Parathyroid adenoma (tissue), 2 donors: ENCODE measurements at regions not wholly inside any gene's neighbourhood (a gene's known extent, or its start where the extent isn't known, plus 50 kb on each side); places are given as distances from the start of the nearest gene placed in this dataset.

Experiments
- H2AFZ ChIP-seq: fragments of 300-600 bp; sonication (generic); one replicate; pipeline ENCODE4 v1.7.0; 2017; ENCODE audit warnings: antibody characterized with exemption, mild to moderate bottlenecking
- H3K27ac ChIP-seq: fragments of 300-600 bp; sonication (generic); one replicate; pipeline ENCODE4 v1.7.0; 2017
- H3K27me3 ChIP-seq: fragments of 300-600 bp; sonication (generic); one replicate; pipeline ENCODE4 v1.7.0; 2017; ENCODE audit warnings: low read length; ENCODE audit not compliant: control insufficient read depth, insufficient read depth
- H3K36me3 ChIP-seq: fragments of 300-600 bp; sonication (generic); one replicate; pipeline ENCODE4 v1.7.0; 2017; ENCODE audit warnings: low read length; ENCODE audit not compliant: control insufficient read depth, insufficient read depth
- H3K4me1 ChIP-seq: fragments of 300-600 bp; sonication (generic); one replicate; pipeline ENCODE4 v1.7.0; 2017; ENCODE audit warnings: control low read depth
- H3K4me2 ChIP-seq: fragments of 300-600 bp; sonication (generic); one replicate; pipeline ENCODE4 v1.7.0; 2017; ENCODE audit warnings: low read length
- H3K4me3 ChIP-seq: fragments of 300-600 bp; sonication (generic); one replicate; pipeline ENCODE4 v1.7.0; 2017; ENCODE audit warnings: low read depth, low read length
- H3K79me2 ChIP-seq: fragments of 300-600 bp; sonication (generic); one replicate; pipeline ENCODE4 v1.7.0; 2017; ENCODE audit warnings: control low read depth
- H3K9ac ChIP-seq: fragments of 300-600 bp; sonication (generic); one replicate; pipeline ENCODE4 v1.7.0; 2017; ENCODE audit warnings: mild to moderate bottlenecking
- H3K9me3 ChIP-seq: fragments of 300-600 bp; sonication (generic); one replicate; pipeline ENCODE4 v1.7.0; 2017; ENCODE audit warnings: low read length; ENCODE audit not compliant: control insufficient read depth
- CTCF ChIP-seq: fragments of 300-600 bp; sonication (generic); IDR thresholded peaks from one replicate; pipeline ENCODE4 v1.7.0; 2017; ENCODE audit warnings: antibody characterized with exemption, mild to moderate bottlenecking
- donor health status: primary hyperparathyroidism.

GRCh38 chr22:49244466-49245420, 582.9 kb downstream of the BRD1 start:
- no peak overlapping the region for H3K4me2 ChIP-seq
- no peak for TF ChIP-seq CTCF
- no peaks in the 10 kb centered on the region for H3K36me3 ChIP-seq
- H3K79me2 ChIP-seq: no peaks in the 10 kb centered on the region
- H3K27me3 ChIP-seq: no peaks in the 10 kb centered on the region
- no peak overlapping the region for H2AFZ ChIP-seq
- H3K4me3 ChIP-seq: no peak overlapping the region
- no peak overlapping the region for H3K9ac ChIP-seq
- no peaks in the 10 kb centered on the region for H3K9me3 ChIP-seq
- no peak overlapping the region for H3K27ac ChIP-seq
- no peaks in the 10 kb centered on the region for H3K4me1 ChIP-seq

- Histone ChIP-seq H3K79me2 (no peaks in the 10 kb centered on the region), H3K9ac (no peak overlapping the region), H3K36me3 (no peaks in the 10 kb centered on the region), H2AFZ (no peak overlapping the region), H3K27ac (no peak overlapping the region), H3K4me1 (no peaks in the 10 kb centered on the region), H3K9me3 (no peaks in the 10 kb centered on the region), H3K4me2 (no peak overlapping the region), H3K27me3 (no peaks in the 10 kb centered on the region), H3K4me3 (no peak overlapping the region)
- no peak for TF ChIP-seq CTCF
Observed at GRCh38 chr22:49243965-49244364, 583.7 kb downstream of the BRD1 start.

GRCh38 chr22:49243335-49243734, 584.3 kb downstream of the BRD1 start:
- Histone ChIP-seq H3K27me3 (no peaks in the 10 kb centered on the region), H3K4me3 (no peak overlapping the region), H3K79me2 (no peaks in the 10 kb centered on the region), H3K9ac (no peak overlapping the region), H3K27ac (no peak overlapping the region), H3K9me3 (no peaks in the 10 kb centered on the region), H3K4me1 (no peaks in the 10 kb centered on the region), H3K4me2 (no peak overlapping the region), H2AFZ (no peak overlapping the region), H3K36me3 (no peaks in the 10 kb centered on the region)
- no peak for TF ChIP-seq CTCF

- Histone ChIP-seq H3K27ac (no peak overlapping the region), H3K4me3 (no peak overlapping the region), H3K36me3 (no peaks in the 10 kb centered on the region), H2AFZ (no peak overlapping the region), H3K79me2 (no peaks in the 10 kb centered on the region), H3K4me2 (no peak overlapping the region), H3K9ac (no peak overlapping the region), H3K9me3 (no peaks in the 10 kb centered on the region), H3K27me3 (no peaks in the 10 kb centered on the region), H3K4me1 (no peaks in the 10 kb centered on the region)
- no peak for TF ChIP-seq CTCF
Observed at GRCh38 chr22:49242480-49242879, 585.2 kb downstream of the BRD1 start.
